ENCODE measurements at regions not wholly inside any gene's neighbourhood (a gene's known extent, or its start where the extent isn't known, plus 50 kb on each side); places are given as distances from the start of the nearest gene placed in this dataset.
"Not testable (repeated sequence)": the region's sequence is repeated elsewhere in the genome, so short reads cannot be mapped to it uniquely, and the experiment has no call there.

GRCh38 chr13:23044906-23045305 lies 135.9 kb upstream of the SGCG start:
- FAIRE-seq: no peak

GRCh38 chr13:23050126-23050525 lies 130.7 kb upstream of the SGCG start:
- no peak for FAIRE-seq

GRCh38 chr13:23053711-23054110 lies 127.1 kb upstream of the SGCG start:
- not testable (repeated sequence) for FAIRE-seq

- no peak for FAIRE-seq
These were observed 121.6 kb upstream of the SGCG start for GRCh38 chr13:23059173-23059572.

- FAIRE-seq: no peak
These were observed 119.8 kb upstream of the SGCG start for GRCh38 chr13:23060959-23061358.

- FAIRE-seq: no peak
These were observed 113.7 kb upstream of the SGCG start for GRCh38 chr13:23067129-23067528.

- no peak for FAIRE-seq
These were observed 111.2 kb upstream of the SGCG start for GRCh38 chr13:23069566-23069965.

GRCh38 chr13:23074075-23074828 lies 106.5 kb upstream of the SGCG start:
- no peak for FAIRE-seq

GRCh38 chr13:23081220-23081619 lies 99.6 kb upstream of the SGCG start:
- FAIRE-seq: no peak

- no peak for FAIRE-seq
These were observed 98.9 kb upstream of the SGCG start for GRCh38 chr13:23081901-23082300.

- FAIRE-seq: no peak
These were observed 93.7 kb upstream of the SGCG start for GRCh38 chr13:23086968-23087623.

- FAIRE-seq: no peak
These were observed 92.9 kb upstream of the SGCG start for GRCh38 chr13:23087880-23088279.

GRCh38 chr13:23098161-23098907 lies 82.4 kb upstream of the SGCG start:
- no peak for FAIRE-seq

- FAIRE-seq: no peak
These were observed 75.7 kb upstream of the SGCG start for GRCh38 chr13:23105051-23105450.

GRCh38 chr13:23107665-23108064 lies 73.1 kb upstream of the SGCG start:
- no peak for FAIRE-seq

GRCh38 chr13:23119131-23119530 lies 61.6 kb upstream of the SGCG start:
- no peak for FAIRE-seq

- not testable (repeated sequence) for FAIRE-seq
These were observed 53.2 kb upstream of the SGCG start for GRCh38 chr13:23127540-23127939.

GRCh38 chr13:23129331-23129730 lies 51.4 kb upstream of the SGCG start:
- FAIRE-seq: no peak

Data from endometrium (tissue), 2 donors.